ENCODE measurements at regions not wholly inside any gene's neighbourhood (a gene's known extent, or its start where the extent isn't known, plus 50 kb on each side); places are given as distances from the start of the nearest gene placed in this dataset.

GRCh38 chrX:113390531-113390930 lies 549.9 kb upstream of the AMOT start:
- TF ChIP-seq, protein P1, sequence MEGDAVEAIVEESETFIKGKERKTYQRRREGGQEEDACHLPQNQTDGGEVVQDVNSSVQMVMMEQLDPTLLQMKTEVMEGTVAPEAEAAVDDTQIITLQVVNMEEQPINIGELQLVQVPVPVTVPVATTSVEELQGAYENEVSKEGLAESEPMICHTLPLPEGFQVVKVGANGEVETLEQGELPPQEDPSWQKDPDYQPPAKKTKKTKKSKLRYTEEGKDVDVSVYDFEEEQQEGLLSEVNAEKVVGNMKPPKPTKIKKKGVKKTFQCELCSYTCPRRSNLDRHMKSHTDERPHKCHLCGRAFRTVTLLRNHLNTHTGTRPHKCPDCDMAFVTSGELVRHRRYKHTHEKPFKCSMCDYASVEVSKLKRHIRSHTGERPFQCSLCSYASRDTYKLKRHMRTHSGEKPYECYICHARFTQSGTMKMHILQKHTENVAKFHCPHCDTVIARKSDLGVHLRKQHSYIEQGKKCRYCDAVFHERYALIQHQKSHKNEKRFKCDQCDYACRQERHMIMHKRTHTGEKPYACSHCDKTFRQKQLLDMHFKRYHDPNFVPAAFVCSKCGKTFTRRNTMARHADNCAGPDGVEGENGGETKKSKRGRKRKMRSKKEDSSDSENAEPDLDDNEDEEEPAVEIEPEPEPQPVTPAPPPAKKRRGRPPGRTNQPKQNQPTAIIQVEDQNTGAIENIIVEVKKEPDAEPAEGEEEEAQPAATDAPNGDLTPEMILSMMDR (IDR thresholded peaks at IDR 0.05) = no peak
- TF ChIP-seq POLR2A (IDR thresholded peaks at IDR 0.05) = no peak

All from esophagus squamous epithelium (tissue), 4 donors.